ENCODE measurements at regions not wholly inside any gene's neighbourhood (a gene's known extent, or its start where the extent isn't known, plus 50 kb on each side); places are given as distances from the start of the nearest gene placed in this dataset.

DNA sequence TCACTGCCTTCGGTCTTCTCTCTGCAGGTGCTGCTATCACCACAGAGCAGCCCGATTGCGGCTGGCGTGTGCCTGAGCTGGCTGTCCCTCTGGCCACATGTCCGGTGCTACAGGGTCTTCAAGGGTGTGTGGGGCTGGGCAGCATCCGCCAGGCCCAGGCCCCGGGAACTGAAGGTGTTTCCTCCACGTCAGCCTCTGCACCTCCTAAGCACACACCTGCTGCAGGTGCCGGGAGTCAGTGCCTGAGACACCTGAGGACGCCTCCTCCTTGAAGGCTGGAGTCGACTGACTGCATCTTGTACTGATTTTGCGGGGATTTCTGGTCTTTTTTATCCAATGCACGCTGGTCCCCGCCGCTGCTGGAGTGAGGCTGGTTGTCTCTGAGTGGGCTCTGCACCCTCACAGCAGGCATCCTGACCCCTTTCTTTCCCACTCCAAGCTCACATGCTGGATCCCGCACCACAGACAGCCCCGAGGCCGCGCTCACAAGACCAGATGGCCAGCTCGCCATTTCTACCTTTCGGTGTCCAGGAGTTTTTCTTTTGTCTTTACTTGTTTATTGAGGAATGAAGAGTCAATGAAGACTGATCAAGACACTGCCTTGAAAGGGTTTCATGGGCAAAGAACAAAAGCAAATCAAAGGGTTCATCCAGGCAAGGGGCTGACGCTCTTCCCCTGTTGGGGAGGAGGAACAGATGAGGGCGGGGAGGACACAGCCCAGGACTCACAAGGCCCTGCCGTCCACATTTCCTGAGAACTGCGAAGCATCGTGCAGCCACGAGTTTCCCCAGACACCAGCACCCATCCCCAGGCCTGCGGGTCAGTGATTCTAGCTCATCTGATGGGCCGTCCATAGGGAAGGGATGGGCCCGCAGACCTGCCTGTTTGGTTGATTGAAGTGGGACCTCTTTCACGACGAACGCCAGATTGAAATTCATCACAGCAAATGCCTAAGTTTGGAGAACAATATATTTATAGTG lies 203.8 kb upstream of the SOX1 start:
- Mint-ChIP-seq H3K36me3 (no peaks in the 10 kb centered on the region), H3K27ac (no peak overlapping the region), H3K9me3 (peaks cover 20% of the 10 kb centered on the region), H3K27me3 (ENCODE audit: low read depth) (peaks cover 42% of the 10 kb centered on the region), H3K4me1 (no peaks in the 10 kb centered on the region), H3K4me3 (no peak overlapping the region)
- no peak for DNase-seq (ENCODE audit: low spot score in 2 of 2, unreplicated experiment in 2 of 2)
- TF ChIP-seq, protein P1, sequence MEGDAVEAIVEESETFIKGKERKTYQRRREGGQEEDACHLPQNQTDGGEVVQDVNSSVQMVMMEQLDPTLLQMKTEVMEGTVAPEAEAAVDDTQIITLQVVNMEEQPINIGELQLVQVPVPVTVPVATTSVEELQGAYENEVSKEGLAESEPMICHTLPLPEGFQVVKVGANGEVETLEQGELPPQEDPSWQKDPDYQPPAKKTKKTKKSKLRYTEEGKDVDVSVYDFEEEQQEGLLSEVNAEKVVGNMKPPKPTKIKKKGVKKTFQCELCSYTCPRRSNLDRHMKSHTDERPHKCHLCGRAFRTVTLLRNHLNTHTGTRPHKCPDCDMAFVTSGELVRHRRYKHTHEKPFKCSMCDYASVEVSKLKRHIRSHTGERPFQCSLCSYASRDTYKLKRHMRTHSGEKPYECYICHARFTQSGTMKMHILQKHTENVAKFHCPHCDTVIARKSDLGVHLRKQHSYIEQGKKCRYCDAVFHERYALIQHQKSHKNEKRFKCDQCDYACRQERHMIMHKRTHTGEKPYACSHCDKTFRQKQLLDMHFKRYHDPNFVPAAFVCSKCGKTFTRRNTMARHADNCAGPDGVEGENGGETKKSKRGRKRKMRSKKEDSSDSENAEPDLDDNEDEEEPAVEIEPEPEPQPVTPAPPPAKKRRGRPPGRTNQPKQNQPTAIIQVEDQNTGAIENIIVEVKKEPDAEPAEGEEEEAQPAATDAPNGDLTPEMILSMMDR (IDR thresholded peaks at IDR 0.05; ENCODE audit: unreplicated experiment) = no peak

DNA sequence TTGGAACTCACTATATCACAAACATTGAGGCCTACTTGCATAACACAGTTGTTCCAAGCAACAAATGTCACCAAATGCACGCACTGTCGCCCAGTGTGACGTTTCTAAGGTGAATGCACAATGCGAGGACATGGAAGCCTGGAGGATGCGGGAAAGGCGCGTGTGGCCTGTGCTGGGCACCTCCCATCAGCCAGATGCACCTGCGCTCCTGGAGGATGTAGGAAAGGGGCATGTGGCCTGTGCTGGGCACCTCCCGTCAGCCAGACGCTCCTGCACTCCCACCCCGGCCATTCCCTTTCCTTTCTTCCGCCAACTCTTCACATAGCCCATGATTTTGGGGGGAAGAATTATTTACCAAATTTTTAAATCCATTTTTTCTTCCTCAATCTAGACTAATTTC lies 202.4 kb upstream of the SOX1 start:
- no peak overlapping the region for H3K27ac Mint-ChIP-seq
- peaks cover 56% of the 10 kb centered on the region for H3K27me3 Mint-ChIP-seq (ENCODE audit: low read depth)
- TF ChIP-seq, protein P1 (IDR thresholded peaks at IDR 0.05; ENCODE audit: unreplicated experiment) = no peak
- H3K4me1 Mint-ChIP-seq = no peaks in the 10 kb centered on the region
- H3K4me3 Mint-ChIP-seq = no peak overlapping the region
- no peaks in the 10 kb centered on the region for H3K36me3 Mint-ChIP-seq
- peaks cover 27% of the 10 kb centered on the region for H3K9me3 Mint-ChIP-seq
- no peak for DNase-seq (ENCODE audit: low spot score in 2 of 2, unreplicated experiment in 2 of 2)

DNA sequence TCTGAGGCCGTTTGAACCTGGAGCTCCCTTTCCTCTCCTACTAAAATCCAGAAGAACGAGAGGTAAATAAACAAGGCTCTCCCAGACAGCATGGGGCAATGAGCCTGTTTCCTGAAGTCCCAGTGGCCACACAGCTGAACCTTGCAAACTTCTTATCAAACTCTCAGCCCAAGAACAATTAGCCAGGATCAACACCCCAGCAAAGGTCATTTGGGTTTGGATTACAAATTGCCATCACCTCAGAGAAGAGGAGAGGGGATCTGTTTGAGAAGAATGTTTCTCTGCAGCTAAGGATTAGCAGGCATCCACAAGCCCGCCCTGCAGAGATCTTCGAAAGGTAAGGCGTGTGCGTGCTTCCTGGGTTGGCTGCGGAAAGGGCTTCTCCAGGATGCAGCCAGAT lies 201.9 kb upstream of the SOX1 start:
- Mint-ChIP-seq H3K27ac (no peak overlapping the region), H3K4me3 (no peak overlapping the region), H3K9me3 (peaks cover 27% of the 10 kb centered on the region), H3K4me1 (no peaks in the 10 kb centered on the region), H3K27me3 (ENCODE audit: low read depth) (peaks cover 59% of the 10 kb centered on the region), H3K36me3 (no peaks in the 10 kb centered on the region)
- TF ChIP-seq, protein P1 (IDR thresholded peaks at IDR 0.05; ENCODE audit: unreplicated experiment) = no peak
- no peak for DNase-seq (ENCODE audit: low spot score in 2 of 2, unreplicated experiment in 2 of 2)

DNA sequence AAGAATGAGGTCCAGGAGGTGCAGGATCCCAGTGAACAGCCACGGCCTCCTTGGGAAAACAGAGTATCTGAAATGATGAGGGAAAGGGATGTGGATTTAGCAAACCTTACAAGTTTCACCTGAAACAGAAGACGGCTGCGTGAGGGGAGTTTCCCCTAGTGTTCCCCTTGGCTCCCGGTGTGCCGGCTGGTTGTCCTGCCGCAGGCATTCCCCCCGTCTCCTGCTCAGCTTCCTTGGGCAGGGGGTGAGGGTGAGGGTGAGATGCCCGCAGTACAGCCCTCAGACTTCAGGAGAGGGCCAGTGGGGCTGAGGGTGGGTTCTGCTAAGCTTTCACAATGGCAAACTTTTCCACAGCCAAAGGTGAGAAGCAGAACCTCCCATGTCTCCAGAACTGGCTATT lies 201.1 kb upstream of the SOX1 start:
- peaks cover 64% of the 10 kb centered on the region for H3K27me3 Mint-ChIP-seq (ENCODE audit: low read depth)
- no peak for DNase-seq (ENCODE audit: low spot score in 2 of 2, unreplicated experiment in 2 of 2)
- H3K4me1 Mint-ChIP-seq = no peaks in the 10 kb centered on the region

DNA sequence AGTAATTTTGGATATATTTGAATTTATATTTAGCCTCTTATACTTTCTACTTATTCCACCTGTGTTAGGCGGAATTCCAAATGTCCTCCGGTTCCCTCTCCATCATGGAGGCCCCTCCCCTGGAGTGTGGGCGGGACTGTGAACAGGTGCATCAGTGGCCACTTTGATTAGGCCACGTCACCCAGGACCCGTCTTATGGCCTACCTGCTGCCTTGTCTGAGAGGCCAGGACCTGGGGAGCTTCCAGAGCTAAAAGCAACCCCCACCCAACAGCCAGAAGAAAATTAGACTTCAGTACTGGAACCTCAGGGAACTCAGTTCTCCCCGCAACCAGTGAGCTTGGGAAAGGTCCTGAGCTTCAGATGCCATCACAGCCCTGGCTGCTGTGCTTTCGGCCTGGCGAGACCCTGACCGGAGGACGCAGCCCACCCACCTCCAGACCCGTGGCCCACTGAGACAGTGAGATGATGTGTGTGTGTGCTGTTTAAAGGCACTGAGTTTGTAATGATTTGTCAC lies 200.2 kb upstream of the SOX1 start:
- Mint-ChIP-seq H3K4me3 (no peak overlapping the region), H3K4me1 (no peaks in the 10 kb centered on the region), H3K9me3 (peaks cover 16% of the 10 kb centered on the region), H3K27me3 (ENCODE audit: low read depth) (peaks cover 67% of the 10 kb centered on the region), H3K27ac (no peak overlapping the region), H3K36me3 (no peaks in the 10 kb centered on the region)
- DNase-seq (ENCODE audit: low spot score in 2 of 2, unreplicated experiment in 2 of 2) = no peak
- TF ChIP-seq, protein P1 (IDR thresholded peaks at IDR 0.05; ENCODE audit: unreplicated experiment) = no peak

More for the DNA sequence above, 201.1 kb upstream of the SOX1 start:
- Mint-ChIP-seq H3K27ac (no peak overlapping the region), H3K9me3 (peaks cover 21% of the 10 kb centered on the region), H3K36me3 (no peaks in the 10 kb centered on the region), H3K4me3 (no peak overlapping the region)
- TF ChIP-seq, protein P1 (IDR thresholded peaks at IDR 0.05; ENCODE audit: unreplicated experiment) = no peak
